MM.1S (cell line): ENCODE measurements at regions not wholly inside any gene's neighbourhood (a gene's known extent, or its start where the extent isn't known, plus 50 kb on each side); places are given as distances from the start of the nearest gene placed in this dataset.

Experiments
- EZH2 ChIP-seq: fragments of 300-600 bp; sonication (generic); optimal IDR thresholded peaks from 2 replicates; pipeline ENCODE3; 2017; ENCODE audit warnings: low read depth, mild to moderate bottlenecking, antibody characterized with exemption, low read length, mixed read lengths
- EZH2phosphoT487 ChIP-seq: fragments of 300-600 bp; sonication (generic); IDR thresholded peaks from 2 replicates; pipeline ENCODE4 v1.6.1; 2018; ENCODE audit warnings: antibody characterized with exemption, low read length
- TF ChIP-seq, protein P1 (sequence below): fragments of 300-600 bp; sonication (generic); IDR thresholded peaks from 2 replicates; pipeline ENCODE4 v1.5.1; 2016; ENCODE audit warnings: antibody characterized with exemption, low read length, mixed read lengths

DNA sequence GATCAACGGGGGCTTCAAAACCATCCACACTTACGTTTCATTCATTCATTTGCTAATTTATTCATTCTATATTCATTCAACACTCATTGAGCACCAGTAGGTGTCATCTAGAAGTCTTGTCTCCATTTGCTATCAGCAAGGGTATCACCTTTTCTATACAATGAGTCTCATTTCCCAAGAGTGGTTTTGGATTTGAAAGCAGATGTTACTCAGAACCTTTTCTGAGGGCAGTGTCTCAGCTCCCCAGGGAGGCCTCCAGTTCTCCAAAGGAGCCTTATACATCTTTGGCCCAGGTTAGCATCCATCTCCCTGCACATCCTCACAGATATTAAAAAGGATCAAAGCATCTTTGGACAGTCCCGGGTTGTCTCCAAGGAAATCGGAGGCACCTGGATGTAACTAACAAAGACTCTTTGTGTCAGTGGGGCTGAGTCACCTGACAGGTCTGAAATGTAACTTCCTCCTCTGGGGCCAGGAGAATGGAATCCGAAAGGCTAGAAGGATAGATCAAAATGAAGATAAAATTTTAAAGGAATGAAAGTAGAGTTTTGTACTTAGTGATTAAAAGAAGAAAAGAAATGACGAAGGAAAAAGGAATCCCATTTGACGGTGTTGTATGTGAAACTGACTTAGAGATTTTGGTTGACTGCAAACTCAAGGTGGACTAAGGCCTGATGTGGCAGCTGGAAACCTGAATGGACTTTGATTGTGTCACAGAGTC is 103.0 kb downstream of the VCPKMT start:
- TF ChIP-seq EZH2phosphoT487 (no peak), EZH2 (no peak)
- TF ChIP-seq, protein P1, sequence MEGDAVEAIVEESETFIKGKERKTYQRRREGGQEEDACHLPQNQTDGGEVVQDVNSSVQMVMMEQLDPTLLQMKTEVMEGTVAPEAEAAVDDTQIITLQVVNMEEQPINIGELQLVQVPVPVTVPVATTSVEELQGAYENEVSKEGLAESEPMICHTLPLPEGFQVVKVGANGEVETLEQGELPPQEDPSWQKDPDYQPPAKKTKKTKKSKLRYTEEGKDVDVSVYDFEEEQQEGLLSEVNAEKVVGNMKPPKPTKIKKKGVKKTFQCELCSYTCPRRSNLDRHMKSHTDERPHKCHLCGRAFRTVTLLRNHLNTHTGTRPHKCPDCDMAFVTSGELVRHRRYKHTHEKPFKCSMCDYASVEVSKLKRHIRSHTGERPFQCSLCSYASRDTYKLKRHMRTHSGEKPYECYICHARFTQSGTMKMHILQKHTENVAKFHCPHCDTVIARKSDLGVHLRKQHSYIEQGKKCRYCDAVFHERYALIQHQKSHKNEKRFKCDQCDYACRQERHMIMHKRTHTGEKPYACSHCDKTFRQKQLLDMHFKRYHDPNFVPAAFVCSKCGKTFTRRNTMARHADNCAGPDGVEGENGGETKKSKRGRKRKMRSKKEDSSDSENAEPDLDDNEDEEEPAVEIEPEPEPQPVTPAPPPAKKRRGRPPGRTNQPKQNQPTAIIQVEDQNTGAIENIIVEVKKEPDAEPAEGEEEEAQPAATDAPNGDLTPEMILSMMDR = no peak
